ENCODE measurements at regions not wholly inside any gene's neighbourhood (a gene's known extent, or its start where the extent isn't known, plus 50 kb on each side); places are given as distances from the start of the nearest gene placed in this dataset.

GRCh38 chr5:34562791-34563190 is 93.3 kb upstream of the RAI14 start:
- no peak for TF ChIP-seq CTCF (conservative IDR thresholded peaks at IDR 0.05; ENCODE audit: low read depth, low read length)
- H3K4me3 ChIP-seq (ENCODE audit: low read depth, low read length): no peak overlapping the region
- DNase-seq (ENCODE audit: low read depth): no peak

GRCh38 chr5:34563269-34563668 is 92.9 kb upstream of the RAI14 start:
- no peak for DNase-seq (ENCODE audit: low read depth)
- no peak overlapping the region for H3K4me3 ChIP-seq (ENCODE audit: low read depth, low read length)
- no peak for TF ChIP-seq CTCF (conservative IDR thresholded peaks at IDR 0.05; ENCODE audit: low read depth, low read length)

GRCh38 chr5:34563931-34564709 is 92.0 kb upstream of the RAI14 start:
- peak; percentile 85 for DNase-seq (ENCODE audit: low read depth)
- peak overlapping the region; percentile 20 for H3K4me3 ChIP-seq (ENCODE audit: low read depth, low read length)
- TF ChIP-seq CTCF (conservative IDR thresholded peaks at IDR 0.05; ENCODE audit: low read depth, low read length): no peak

GRCh38 chr5:34564710-34565235 is 91.4 kb upstream of the RAI14 start:
- H3K4me3 ChIP-seq (ENCODE audit: low read depth, low read length): no peak overlapping the region
- DNase-seq (ENCODE audit: low read depth): no peak
- no peak for TF ChIP-seq CTCF (conservative IDR thresholded peaks at IDR 0.05; ENCODE audit: low read depth, low read length)

- H3K4me3 ChIP-seq (ENCODE audit: low read depth, low read length): no peak overlapping the region
- no peak for DNase-seq (ENCODE audit: low read depth)
- no peak for TF ChIP-seq CTCF (conservative IDR thresholded peaks at IDR 0.05; ENCODE audit: low read depth, low read length)
Measured at GRCh38 chr5:34570143-34570542, 86.0 kb upstream of the RAI14 start.

- DNase-seq (ENCODE audit: low read depth): peak; percentile 76
- TF ChIP-seq CTCF (conservative IDR thresholded peaks at IDR 0.05; ENCODE audit: low read depth, low read length): no peak
Measured at GRCh38 chr5:34570721-34571676, 85.1 kb upstream of the RAI14 start.

More at GRCh38 chr5:34570721-34571676, 85.1 kb upstream of the RAI14 start:
- no peak overlapping the region for H3K4me3 ChIP-seq (ENCODE audit: low read depth, low read length)
